ENCODE measurements at regions not wholly inside any gene's neighbourhood (a gene's known extent, or its start where the extent isn't known, plus 50 kb on each side); places are given as distances from the start of the nearest gene placed in this dataset.

GRCh38 chr12:73321776-73322175, 1049.6 kb downstream of the TRHDE start:
- no peak for TF ChIP-seq CTCF (IDR thresholded peaks at IDR 0.05; ENCODE audit: low read length)
- TF ChIP-seq EZH2 (optimal IDR thresholded peaks at IDR 0.05; ENCODE audit: low read depth, low read length) = no peak
- TF ChIP-seq EZH2phosphoT487 (IDR thresholded peaks at IDR 0.05; ENCODE audit: low read length) = no peak

Data from MM.1S (cell line).